NCI-H1092 (cell line): ENCODE measurements at regions not wholly inside any gene's neighbourhood (a gene's known extent, or its start where the extent isn't known, plus 50 kb on each side); places are given as distances from the start of the nearest gene placed in this dataset.

Source experiments
- DNase-seq: peaks from one replicate; lab custom pipeline; 2025; lab: John Stamatoyannopoulos, UW

GRCh38 chr10:6637053-6637452 is 57.0 kb upstream of the PRKCQ start:
- DNase-seq: no peak

DNA sequence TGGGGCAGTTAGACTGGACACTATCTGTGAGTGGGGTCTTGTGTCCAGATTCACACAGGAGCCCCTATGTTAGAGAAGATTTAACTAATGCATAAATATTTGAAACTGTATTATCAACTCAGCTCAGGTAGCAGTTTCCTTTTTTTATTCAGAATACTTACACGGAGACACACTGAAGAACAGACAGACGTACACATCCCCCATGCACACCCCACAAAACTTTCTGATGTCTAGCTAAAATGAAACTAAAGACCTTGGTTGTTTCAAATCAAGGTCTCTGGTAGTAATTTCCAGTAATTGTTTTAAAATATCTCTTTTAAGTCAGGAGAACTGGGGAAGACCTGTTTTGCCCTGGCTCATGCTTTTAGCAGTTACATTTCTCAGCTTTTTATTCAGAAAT is 55.7 kb upstream of the PRKCQ start:
- DNase-seq: no peak
